Neural crest cell (in vitro differentiated cells): ENCODE measurements at regions not wholly inside any gene's neighbourhood (a gene's known extent, or its start where the extent isn't known, plus 50 kb on each side); places are given as distances from the start of the nearest gene placed in this dataset.

Source experiments
- DNase-seq: peaks from one replicate; pipeline ENCODE4 v3.0.0; 2021; ENCODE audit warnings: low read depth, mixed read lengths, low spot score
- H3K27ac Mint-ChIP-seq: one replicate; pipeline ENCODE4 v1.8.0; 2021; ENCODE audit warnings: mild to moderate bottlenecking, mixed read lengths; ENCODE audit not compliant: unreplicated experiment
- H3K27me3 Mint-ChIP-seq: 2 replicates; pipeline ENCODE4 v1.8.0; 2021; ENCODE audit warnings: low read depth, mild to moderate bottlenecking, mixed read lengths
- H3K36me3 Mint-ChIP-seq: 2 replicates; pipeline ENCODE4 v1.8.0; 2021; ENCODE audit warnings: low read depth, mild to moderate bottlenecking, mixed read lengths
- H3K4me1 Mint-ChIP-seq: 2 replicates; pipeline ENCODE4 v1.8.0; 2021; ENCODE audit warnings: mixed read lengths
- H3K4me3 Mint-ChIP-seq: one replicate; pipeline ENCODE4 v1.8.0; 2021; ENCODE audit warnings: mild to moderate bottlenecking, mixed read lengths
- H3K9me3 Mint-ChIP-seq: 2 replicates; pipeline ENCODE4 v1.8.0; 2021; ENCODE audit warnings: mixed read lengths
- TF ChIP-seq, protein P1 (sequence below): fragments of 200-600 bp; sonication (generic); conservative IDR thresholded peaks from 2 replicates; pipeline ENCODE4 v1.5.0; 2021; ENCODE audit warnings: antibody characterized with exemption, mild to moderate bottlenecking

DNA sequence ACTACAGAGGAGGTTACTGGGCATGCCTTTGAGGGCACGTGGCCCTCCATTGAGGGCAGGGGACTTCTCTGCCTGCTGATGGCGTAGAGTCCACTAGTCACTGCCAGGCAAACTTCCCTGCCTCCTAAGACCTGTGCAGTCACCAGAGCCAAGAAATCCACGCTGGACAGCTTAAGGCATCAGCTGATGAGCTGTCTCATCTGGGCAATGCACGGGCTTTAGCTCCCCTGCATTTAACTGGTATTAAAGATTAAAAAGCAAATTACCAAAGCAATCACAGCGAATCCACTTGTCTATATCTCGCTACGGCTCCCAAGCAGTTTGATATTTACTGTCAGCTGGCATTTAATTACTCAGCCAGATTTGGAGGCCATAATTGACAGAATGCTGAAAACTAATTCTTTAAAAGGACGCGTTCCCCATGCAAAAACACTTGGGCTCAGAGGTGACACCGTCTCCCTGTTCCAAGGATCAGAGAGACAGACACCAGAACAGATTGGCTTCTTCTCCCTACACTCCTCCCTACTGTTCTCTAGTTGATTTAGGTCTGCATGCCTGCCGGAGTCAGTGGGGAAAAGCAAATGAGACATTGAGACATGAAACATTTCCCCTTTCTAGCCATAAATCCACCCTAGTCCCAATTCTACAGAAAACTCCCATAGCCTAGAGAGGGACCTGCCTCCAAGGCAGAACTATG lies 68.5 kb downstream of the SPATA19 start:
- peaks cover 15% of the 10 kb centered on the region for H3K36me3 Mint-ChIP-seq
- peaks cover 7% of the 10 kb centered on the region for H3K4me1 Mint-ChIP-seq
- H3K9me3 Mint-ChIP-seq = peaks cover 10% of the 10 kb centered on the region
- H3K27me3 Mint-ChIP-seq = no peaks in the 10 kb centered on the region
- no peak for DNase-seq
- no peak overlapping the region for H3K27ac Mint-ChIP-seq
- TF ChIP-seq, protein P1, sequence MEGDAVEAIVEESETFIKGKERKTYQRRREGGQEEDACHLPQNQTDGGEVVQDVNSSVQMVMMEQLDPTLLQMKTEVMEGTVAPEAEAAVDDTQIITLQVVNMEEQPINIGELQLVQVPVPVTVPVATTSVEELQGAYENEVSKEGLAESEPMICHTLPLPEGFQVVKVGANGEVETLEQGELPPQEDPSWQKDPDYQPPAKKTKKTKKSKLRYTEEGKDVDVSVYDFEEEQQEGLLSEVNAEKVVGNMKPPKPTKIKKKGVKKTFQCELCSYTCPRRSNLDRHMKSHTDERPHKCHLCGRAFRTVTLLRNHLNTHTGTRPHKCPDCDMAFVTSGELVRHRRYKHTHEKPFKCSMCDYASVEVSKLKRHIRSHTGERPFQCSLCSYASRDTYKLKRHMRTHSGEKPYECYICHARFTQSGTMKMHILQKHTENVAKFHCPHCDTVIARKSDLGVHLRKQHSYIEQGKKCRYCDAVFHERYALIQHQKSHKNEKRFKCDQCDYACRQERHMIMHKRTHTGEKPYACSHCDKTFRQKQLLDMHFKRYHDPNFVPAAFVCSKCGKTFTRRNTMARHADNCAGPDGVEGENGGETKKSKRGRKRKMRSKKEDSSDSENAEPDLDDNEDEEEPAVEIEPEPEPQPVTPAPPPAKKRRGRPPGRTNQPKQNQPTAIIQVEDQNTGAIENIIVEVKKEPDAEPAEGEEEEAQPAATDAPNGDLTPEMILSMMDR = no peak
- no peak overlapping the region for H3K4me3 Mint-ChIP-seq

DNA sequence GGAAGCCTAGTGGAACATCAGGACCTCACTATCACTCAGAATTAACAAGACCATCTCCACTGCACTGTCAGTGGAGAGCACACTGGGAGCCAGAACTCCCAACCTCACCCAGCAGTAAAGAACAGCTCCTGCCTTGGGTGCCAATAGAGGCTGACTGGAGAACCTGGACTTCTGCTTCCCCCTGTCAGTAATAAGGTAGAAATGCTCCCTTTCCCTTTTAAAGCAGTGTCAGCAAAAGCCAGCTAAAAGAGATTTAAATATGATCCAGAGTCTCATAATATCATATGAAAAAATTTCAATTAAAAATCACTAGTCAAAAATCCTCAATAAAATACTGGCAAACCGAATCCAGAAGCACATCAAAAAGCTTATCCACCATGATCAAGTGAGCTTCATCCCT lies 82.8 kb downstream of the SPATA19 start:
- H3K9me3 Mint-ChIP-seq = no peaks in the 10 kb centered on the region
- peaks cover 5% of the 10 kb centered on the region for H3K36me3 Mint-ChIP-seq
- no peaks in the 10 kb centered on the region for H3K4me1 Mint-ChIP-seq
- H3K27me3 Mint-ChIP-seq = no peaks in the 10 kb centered on the region
- H3K27ac Mint-ChIP-seq = no peak overlapping the region
- no peak for DNase-seq
- TF ChIP-seq, protein P1 = no peak
- no peak overlapping the region for H3K4me3 Mint-ChIP-seq

DNA sequence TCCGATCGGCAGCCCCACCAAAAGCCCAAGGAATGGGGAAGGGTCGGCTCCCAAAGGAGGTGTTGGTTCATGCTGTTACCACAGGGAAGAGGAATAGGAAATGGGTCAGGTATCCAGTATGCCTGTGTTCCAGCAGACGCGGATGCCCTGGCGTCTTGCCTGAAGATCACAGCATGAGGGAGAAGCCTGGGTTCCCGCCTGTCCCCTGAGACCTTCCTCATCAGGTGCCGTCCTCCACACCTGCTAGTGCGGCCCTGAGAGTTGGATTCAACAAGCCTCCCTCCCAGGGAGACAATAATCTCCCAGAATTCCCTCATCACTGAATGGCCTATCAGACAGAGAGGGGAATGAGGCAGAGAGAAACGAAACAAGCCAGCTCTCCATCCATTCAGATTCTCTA lies 92.2 kb downstream of the SPATA19 start:
- TF ChIP-seq, protein P1 = no peak
- H3K27ac Mint-ChIP-seq = no peak overlapping the region
- no peak for DNase-seq
- peaks cover 4% of the 10 kb centered on the region for H3K36me3 Mint-ChIP-seq
- H3K4me1 Mint-ChIP-seq = peaks cover 33% of the 10 kb centered on the region
- no peak overlapping the region for H3K4me3 Mint-ChIP-seq
- H3K27me3 Mint-ChIP-seq = no peaks in the 10 kb centered on the region
- H3K9me3 Mint-ChIP-seq = peaks cover 3% of the 10 kb centered on the region

- Mint-ChIP-seq H3K36me3 (no peaks in the 10 kb centered on the region), H3K27ac (no peak overlapping the region), H3K9me3 (no peaks in the 10 kb centered on the region), H3K4me1 (peaks cover 60% of the 10 kb centered on the region), H3K4me3 (no peak overlapping the region), H3K27me3 (no peaks in the 10 kb centered on the region)
- TF ChIP-seq, protein P1 = no peak
- no peak for DNase-seq
Observed at GRCh38 chr11:133749841-133750240, 95.5 kb downstream of the SPATA19 start.

GRCh38 chr11:133747409-133747808 lies 97.9 kb downstream of the SPATA19 start:
- Mint-ChIP-seq H3K4me3 (no peak overlapping the region), H3K27me3 (no peaks in the 10 kb centered on the region), H3K36me3 (no peaks in the 10 kb centered on the region), H3K9me3 (no peaks in the 10 kb centered on the region), H3K27ac (no peak overlapping the region), H3K4me1 (peaks cover 50% of the 10 kb centered on the region)
- DNase-seq = no peak
- TF ChIP-seq, protein P1 = no peak
